IMR-90 (cell line): ENCODE measurements at regions not wholly inside any gene's neighbourhood (a gene's known extent, or its start where the extent isn't known, plus 50 kb on each side); places are given as distances from the start of the nearest gene placed in this dataset.

Experiments used
- ATAC-seq: fragments of 200-7000 bp; cut with Tn5 transposase; 2 replicates; pipeline ENCODE4 v1.9.1; 2020; ENCODE audit warnings: low read depth, mild to moderate bottlenecking, moderate library complexity
- BruUV-seq: library from RNA; stranded (reverse); fragments of 400-500 nt; replicated peaks from 2 replicates; lab custom pipeline; 2021; lab: Mats Ljungman, UMichigan
- CTCF ChIA-PET: fragments of 300-600 bp; formaldehyde crosslinking; extraction: SDS; loops from one replicate; lab custom pipeline; 2021; ENCODE audit warnings: antibody characterized with exemption; lab: Yijun Ruan, JAX
- POLR2A ChIA-PET: fragments of 300-600 bp; sonication (Branson Sonifier 250); formaldehyde crosslinking; loops from one replicate; lab custom pipeline; 2022; ENCODE audit warnings: antibody characterized with exemption; ENCODE audit not compliant: unreplicated experiment; lab: Charles Lee
- DNase-seq: peaks from one replicate; pipeline ENCODE4 v3.0.0; 2013
- H2AFZ ChIP-seq: replicated peaks from 2 replicates; pipeline ENCODE3; 2013; ENCODE audit warnings: low read length, mild to moderate bottlenecking; ENCODE audit not compliant: poor library complexity
- H2AK5ac ChIP-seq: 2 replicates; pipeline ENCODE4 v1.6.1; 2013; ENCODE audit warnings: low read depth, low read length, inconsistent platforms
- H2AK9ac ChIP-seq: replicated peaks from 2 replicates; pipeline ENCODE3; 2013; ENCODE audit warnings: mild to moderate bottlenecking, low read depth, low read length, moderate library complexity; ENCODE audit not compliant: poor library complexity
- H2BK120ac ChIP-seq: 2 replicates; pipeline ENCODE4 v1.6.1; 2013; ENCODE audit warnings: low read depth, low read length, inconsistent platforms
- H2BK15ac ChIP-seq: 3 replicates; pipeline ENCODE4 v1.6.1; 2013; ENCODE audit warnings: low read depth, low read length, inconsistent platforms
- H2BK20ac ChIP-seq: 2 replicates; pipeline ENCODE4 v1.6.1; 2013; ENCODE audit warnings: low read depth, mild to moderate bottlenecking, inconsistent platforms, low read length, moderate library complexity
- H2BK5ac ChIP-seq: 2 replicates; pipeline ENCODE4 v1.6.1; 2013; ENCODE audit warnings: mild to moderate bottlenecking, low read depth, low read length, inconsistent platforms; ENCODE audit not compliant: poor library complexity, severe bottlenecking
- H3K14ac ChIP-seq: replicated peaks from 2 replicates; pipeline ENCODE4 v1.6.1; 2013; ENCODE audit warnings: low read depth, low read length, inconsistent platforms
- H3K18ac ChIP-seq: 2 replicates; pipeline ENCODE4 v1.6.1; 2013; ENCODE audit warnings: low read depth, low read length, control low read depth
- H3K23ac ChIP-seq: 2 replicates; pipeline ENCODE4 v1.6.1; 2013; ENCODE audit warnings: low read depth, low read length, inconsistent platforms
- H3K27ac ChIP-seq: 2 replicates; pipeline ENCODE4 v1.5.1; 2013; ENCODE audit warnings: mild to moderate bottlenecking, control low read depth, low read length; ENCODE audit not compliant: insufficient read depth
- H3K27me3 ChIP-seq: 2 replicates; pipeline ENCODE4 v1.6.1; 2013; ENCODE audit warnings: low read length; ENCODE audit not compliant: control insufficient read depth, insufficient read depth
- H3K36me3 ChIP-seq: 2 replicates; pipeline ENCODE4 v1.6.1; 2013; ENCODE audit warnings: low read length, mixed read lengths; ENCODE audit not compliant: control insufficient read depth, insufficient read depth
- H3K4ac ChIP-seq: 2 replicates; pipeline ENCODE4 v1.6.1; 2013; ENCODE audit warnings: low read depth, low read length, inconsistent platforms
- H3K4me1 ChIP-seq: 2 replicates; pipeline ENCODE4 v1.6.1; 2013; ENCODE audit warnings: low read length, mixed read lengths; ENCODE audit not compliant: control insufficient read depth, insufficient read depth
- H3K4me2 ChIP-seq: 2 replicates; pipeline ENCODE4 v1.6.1; 2013; ENCODE audit warnings: low read depth, mild to moderate bottlenecking, control low read depth, low read length, moderate library complexity
- H3K4me3 ChIP-seq: 2 replicates; pipeline ENCODE4 v1.5.1; 2013; ENCODE audit warnings: low read depth, mild to moderate bottlenecking, control low read depth, low read length, moderate library complexity; ENCODE audit not compliant: insufficient read depth
- H3K56ac ChIP-seq: 2 replicates; pipeline ENCODE4 v1.6.1; 2013; ENCODE audit warnings: low read length, inconsistent platforms; ENCODE audit not compliant: insufficient read depth; ENCODE audit errors: extremely low read depth
- H3K79me1 ChIP-seq, 2 experiments: 2 replicates each; pipeline ENCODE4 v1.6.1; 2013; ENCODE audit warnings: low read length in 2 of 2, inconsistent platforms in 1 of 2, low read depth in 1 of 2
- H3K9ac ChIP-seq: 2 replicates; pipeline ENCODE4 v1.6.1; 2013; ENCODE audit warnings: low read depth, low read length, control low read depth
- H3K9me1 ChIP-seq: 2 replicates; pipeline ENCODE4 v1.6.1; 2013; ENCODE audit warnings: low read length, inconsistent platforms; ENCODE audit not compliant: insufficient read depth
- H3K9me3 ChIP-seq: 2 replicates; pipeline ENCODE4 v1.6.1; 2013; ENCODE audit warnings: low read length; ENCODE audit not compliant: control insufficient read depth, insufficient read depth
- H4K20me1 ChIP-seq: 2 replicates; pipeline ENCODE4 v1.6.1; 2013; ENCODE audit warnings: low read length, inconsistent platforms; ENCODE audit not compliant: insufficient read depth
- H4K5ac ChIP-seq: 2 replicates; pipeline ENCODE4 v1.6.1; 2013; ENCODE audit warnings: mild to moderate bottlenecking, low read depth, low read length, control low read depth
- H4K8ac ChIP-seq, 2 experiments: 2 replicates each; pipeline ENCODE4 v1.6.1; 2013; ENCODE audit warnings: low read depth in 2 of 2, low read length in 2 of 2, control low read depth in 1 of 2, inconsistent platforms in 1 of 2
- H4K91ac ChIP-seq: 2 replicates; pipeline ENCODE4 v1.6.1; 2013; ENCODE audit warnings: low read depth, low read length, inconsistent platforms; ENCODE audit not compliant: insufficient read depth
- CHD1 ChIP-seq: IDR thresholded peaks from 2 replicates; pipeline ENCODE4 v1.6.1; 2012; ENCODE audit warnings: low read depth, low read length, improper control_type of control experiment
- CTCF ChIP-seq: conservative IDR thresholded peaks from 2 replicates; pipeline ENCODE4 v1.5.1; 2012; ENCODE audit warnings: mild to moderate bottlenecking, low read depth, low read length, improper control_type of control experiment
- FOS ChIP-seq: fragments of 150-350 bp; IDR thresholded peaks from 2 replicates; pipeline ENCODE4 v1.6.1; 2016; ENCODE audit warnings: low read depth, low read length
- MXI1 ChIP-seq: IDR thresholded peaks from 2 replicates; pipeline ENCODE4 v1.6.1; 2012; ENCODE audit warnings: low read depth, mild to moderate bottlenecking, low read length, moderate library complexity, borderline replicate concordance
- NFE2L2 ChIP-seq: fragments of 150-350 bp; IDR thresholded peaks from 2 replicates; pipeline ENCODE4 v1.6.1; 2016; ENCODE audit warnings: low read depth, mild to moderate bottlenecking, low read length
- RCOR1 ChIP-seq: IDR thresholded peaks from 2 replicates; pipeline ENCODE4 v1.6.1; 2012; ENCODE audit warnings: mild to moderate bottlenecking, low read length, improper control_type of control experiment; ENCODE audit not compliant: insufficient replicate concordance
- RFX5 ChIP-seq: IDR thresholded peaks from 2 replicates; pipeline ENCODE4 v1.8.0; 2012; ENCODE audit warnings: low read depth, mild to moderate bottlenecking, low read length, moderate library complexity
- USF2 ChIP-seq: fragments of 150-350 bp; IDR thresholded peaks from 2 replicates; pipeline ENCODE4 v1.6.1; 2017; ENCODE audit warnings: mild to moderate bottlenecking, antibody characterized with exemption, low read length, low read depth
- dilution Hi-C: fragments of 300-500 bp; cut with HindIII; formaldehyde crosslinking; loops from one replicate; pipeline ENCODE4 v1.14.3; 2018; ENCODE audit warnings: low sequenced_read_pairs; ENCODE audit not compliant: unreplicated experiment
- in situ Hi-C: fragments of 300-500 bp; cut with MboI; formaldehyde crosslinking; loops from 3 replicates; pipeline ENCODE4 v1.14.3; 2019; ENCODE audit warnings: low sequenced_read_pairs, inconsistent platforms, mixed read lengths
- intact Hi-C: fragments of 100-400 bp; cut with micrococcal nuclease; formaldehyde crosslinking; loops from 2 replicates; pipeline ENCODE4 v1.10.0; 2022

- in situ Hi-C loops: no loop called here
- POLR2A ChIA-PET: no interaction called here
- no peak overlapping the region for H3K4ac ChIP-seq
Observed at GRCh38 chr4:142974328-142974727, 128.2 kb upstream of the INPP4B start.

More at GRCh38 chr4:142974328-142974727, 128.2 kb upstream of the INPP4B start:
- ATAC-seq (no peak), DNase-seq (no peak)
- Histone ChIP-seq H3K56ac (no peak overlapping the region), H3K18ac (no peak overlapping the region), H4K5ac (no peak overlapping the region), H3K14ac (no peak overlapping the region), H3K23ac (no peak overlapping the region), H2AK9ac (no peak overlapping the region), H3K4me2 (no peak overlapping the region), H3K27me3 (no peaks in the 10 kb centered on the region), H3K4me3 (no peak overlapping the region), H3K79me1 (no peaks in the 10 kb centered on the region), H2AK5ac (no peak overlapping the region), H3K9me3 (no peaks in the 10 kb centered on the region), H2BK20ac (no peak overlapping the region), H3K27ac (no peak overlapping the region), H2BK15ac (no peak overlapping the region), H3K9me1 (no peaks in the 10 kb centered on the region), H2AFZ (no peak overlapping the region), H3K9ac (no peak overlapping the region), H3K36me3 (no peaks in the 10 kb centered on the region), H4K91ac (no peak overlapping the region), H4K20me1 (no peaks in the 10 kb centered on the region), H4K8ac (no peak overlapping the region), H3K4me1 (no peaks in the 10 kb centered on the region), H2BK120ac (no peak overlapping the region), H2BK5ac (no peak overlapping the region)
- BruUV-seq: no TSS peak
- dilution Hi-C loops (no loop called here), intact Hi-C loops (no loop called here)
- TF ChIP-seq RCOR1 (no peak), CHD1 (no peak), USF2 (no peak), CTCF (no peak), NFE2L2 (no peak), MXI1 (no peak), RFX5 (no peak), FOS (no peak)
- CTCF ChIA-PET: no interaction called here
